NB4 (cell line): ENCODE measurements at regions not wholly inside any gene's neighbourhood (a gene's known extent, or its start where the extent isn't known, plus 50 kb on each side); places are given as distances from the start of the nearest gene placed in this dataset.

Experiments
- DNase-seq: peaks from one replicate; pipeline ENCODE4 v3.0.0; 2010; ENCODE audit warnings: low read depth
- H3K4me3 ChIP-seq: one replicate; pipeline ENCODE4 v1.5.1; 2011; ENCODE audit warnings: mild to moderate bottlenecking, low read depth, low read length, moderate library complexity
- CTCF ChIP-seq: IDR thresholded peaks from one replicate; pipeline ENCODE4 v1.5.1; 2012; ENCODE audit warnings: low read depth, low read length
- MAX ChIP-seq: IDR thresholded peaks from 2 replicates; pipeline ENCODE4 v1.6.1; 2011; ENCODE audit warnings: low read depth, low read length
- MYC ChIP-seq: IDR thresholded peaks from 2 replicates; pipeline ENCODE4 v1.6.1; 2011; ENCODE audit warnings: low read depth, low read length
- POLR2A ChIP-seq: IDR thresholded peaks from 2 replicates; pipeline ENCODE4 v1.6.1; 2011; ENCODE audit warnings: mild to moderate bottlenecking; ENCODE audit not compliant: insufficient read length; ENCODE audit errors: extremely low read depth

- no peak overlapping the region for H3K4me3 ChIP-seq
- no peak for DNase-seq
- TF ChIP-seq MAX (no peak), MYC (no peak), CTCF (no peak)
These were observed 473.8 kb upstream of the HSF2 start for GRCh38 chr6:121925534-121926255.

GRCh38 chr6:121929301-121929700 lies 470.2 kb upstream of the HSF2 start:
- no peak overlapping the region for H3K4me3 ChIP-seq
- no peak for TF ChIP-seq MYC
- TF ChIP-seq POLR2A = no peak
- no peak for TF ChIP-seq MAX
- no peak for TF ChIP-seq CTCF
- no peak for DNase-seq

- no peak for DNase-seq
- TF ChIP-seq POLR2A = no peak
- TF ChIP-seq MYC = no peak
- no peak for TF ChIP-seq CTCF
- TF ChIP-seq MAX = no peak
- H3K4me3 ChIP-seq = no peak overlapping the region
These were observed 467.1 kb upstream of the HSF2 start for GRCh38 chr6:121932076-121932991.

GRCh38 chr6:121934451-121934850 lies 465.0 kb upstream of the HSF2 start:
- DNase-seq = no peak
- no peak overlapping the region for H3K4me3 ChIP-seq
- no peak for TF ChIP-seq CTCF

- no peak overlapping the region for H3K4me3 ChIP-seq
- no peak for DNase-seq
- TF ChIP-seq MYC (no peak), MAX (no peak), CTCF (no peak), POLR2A (no peak)
These were observed 458.7 kb upstream of the HSF2 start for GRCh38 chr6:121940728-121941127.

- DNase-seq = no peak
- TF ChIP-seq MAX = no peak
- TF ChIP-seq CTCF = no peak
- no peak for TF ChIP-seq MYC
- no peak for TF ChIP-seq POLR2A
- H3K4me3 ChIP-seq = no peak overlapping the region
These were observed 455.1 kb upstream of the HSF2 start for GRCh38 chr6:121944354-121944753.
